NCI-H146 treated with DMSO at 0.1 percent for 48 hours (cell line): ENCODE measurements at regions not wholly inside any gene's neighbourhood (a gene's known extent, or its start where the extent isn't known, plus 50 kb on each side); places are given as distances from the start of the nearest gene placed in this dataset.

ENCODE experiments used
- DNase-seq: peaks from one replicate; lab custom pipeline; 2025; ENCODE audit not compliant: unreplicated experiment; lab: John Stamatoyannopoulos, UW

DNA sequence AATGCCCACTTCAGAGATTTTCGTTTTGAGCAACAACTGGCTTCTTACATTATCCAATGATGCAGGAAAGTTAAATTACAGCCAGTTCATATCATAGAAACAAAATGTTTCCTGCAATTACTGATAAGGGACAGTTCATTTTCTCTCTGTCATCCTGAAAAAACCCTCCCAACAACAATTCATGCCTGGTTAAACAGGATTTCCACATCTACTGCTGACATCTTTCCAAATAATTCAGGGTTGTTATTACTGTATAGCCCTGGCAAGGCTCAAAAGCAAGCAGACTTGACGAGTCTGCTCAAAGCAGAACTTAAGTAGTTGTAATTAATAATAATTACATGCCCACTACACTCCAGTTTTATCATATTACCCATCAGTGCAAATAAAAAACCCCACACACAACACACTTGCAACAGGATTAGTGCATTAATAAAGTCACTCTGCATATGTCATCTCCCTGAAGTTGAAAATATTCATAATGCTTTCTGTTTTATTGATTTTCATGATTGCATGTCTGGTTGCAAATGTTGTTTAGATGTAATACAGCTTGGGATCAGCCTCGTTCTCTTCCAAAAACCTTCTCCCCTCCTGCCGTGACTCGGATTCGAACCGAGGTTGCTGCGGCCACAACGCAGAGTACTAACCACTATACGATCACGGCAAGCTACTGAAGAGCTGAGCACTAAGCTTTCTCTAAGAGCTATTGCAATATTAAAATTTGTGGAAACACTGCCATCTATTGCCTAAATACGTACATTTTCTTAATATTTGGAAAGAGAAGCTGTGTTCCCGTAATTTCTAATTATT, 119.6 kb upstream of the NFIB start:
- peak; percentile 40 for DNase-seq

DNA sequence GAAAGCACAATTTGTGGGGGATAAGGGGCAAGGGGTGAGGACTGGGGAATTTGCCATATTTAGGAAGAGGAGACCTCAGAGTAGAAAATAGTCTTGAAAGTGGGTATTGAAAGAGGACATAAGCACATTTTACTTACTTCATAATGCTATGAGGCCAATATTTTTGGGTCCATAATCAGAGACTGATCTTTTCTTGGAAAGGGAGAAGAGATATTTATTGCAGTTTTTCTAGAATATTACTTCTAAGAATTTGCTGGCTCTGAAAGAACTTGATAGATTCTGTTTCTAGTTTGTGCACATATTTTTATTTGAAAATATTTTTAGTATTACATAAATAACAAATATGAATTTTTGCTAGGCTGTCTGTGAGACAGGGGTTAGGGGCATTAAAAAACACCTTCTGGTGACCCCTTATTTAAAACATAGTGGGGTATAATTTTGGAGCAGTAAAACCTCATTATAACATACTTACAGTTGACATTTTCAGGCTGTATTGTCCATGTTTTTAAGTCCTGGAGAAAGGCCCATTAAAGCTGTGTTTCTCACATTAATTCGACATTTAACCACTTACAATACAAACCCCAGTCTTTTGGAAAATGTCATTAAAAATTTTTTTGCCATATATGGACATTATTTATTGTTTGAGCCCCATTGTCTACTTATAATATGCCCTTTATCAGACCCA, 118.9 kb upstream of the NFIB start:
- no peak for DNase-seq

DNA sequence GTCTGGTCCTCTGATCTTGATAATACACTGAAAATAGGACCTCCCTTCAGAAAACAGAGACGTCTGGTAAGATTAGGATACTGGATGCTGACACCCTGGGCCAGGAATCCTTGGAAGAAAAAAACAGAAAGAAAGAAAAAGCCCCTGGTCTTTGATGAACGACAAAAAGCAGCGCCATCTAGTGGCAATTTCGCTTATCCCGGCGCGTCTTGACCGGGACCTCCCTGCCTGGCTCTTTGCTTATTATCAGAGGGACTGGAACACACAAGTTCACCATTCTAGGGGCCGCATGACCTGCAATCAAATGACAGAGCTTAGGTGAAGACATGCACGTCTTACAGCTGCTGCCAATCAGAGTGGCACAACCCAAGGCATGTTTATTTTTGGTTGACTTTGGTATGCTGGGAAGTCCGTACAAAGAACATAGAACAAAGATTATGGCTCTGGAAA, 114.9 kb upstream of the NFIB start:
- peak; percentile 56 for DNase-seq

DNA sequence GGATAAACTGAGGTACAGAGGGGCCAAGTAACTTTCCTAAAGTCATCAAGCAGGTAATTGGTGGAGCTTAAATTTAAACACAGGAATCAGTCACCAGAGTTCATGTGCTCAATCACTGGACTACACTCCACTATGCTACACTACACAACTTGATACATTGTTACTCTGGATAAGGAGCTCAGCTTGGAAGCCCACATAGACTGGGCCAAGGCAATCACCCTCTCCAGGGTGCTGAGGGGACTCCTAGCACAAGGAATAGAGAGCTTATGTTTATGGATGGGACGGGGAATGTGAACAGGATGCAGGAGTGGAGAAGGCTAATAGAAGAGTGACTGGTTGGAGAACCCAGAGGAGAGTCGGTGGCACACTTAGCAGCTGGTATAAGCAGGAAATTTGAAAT, 113.5 kb upstream of the NFIB start:
- no peak for DNase-seq

DNA sequence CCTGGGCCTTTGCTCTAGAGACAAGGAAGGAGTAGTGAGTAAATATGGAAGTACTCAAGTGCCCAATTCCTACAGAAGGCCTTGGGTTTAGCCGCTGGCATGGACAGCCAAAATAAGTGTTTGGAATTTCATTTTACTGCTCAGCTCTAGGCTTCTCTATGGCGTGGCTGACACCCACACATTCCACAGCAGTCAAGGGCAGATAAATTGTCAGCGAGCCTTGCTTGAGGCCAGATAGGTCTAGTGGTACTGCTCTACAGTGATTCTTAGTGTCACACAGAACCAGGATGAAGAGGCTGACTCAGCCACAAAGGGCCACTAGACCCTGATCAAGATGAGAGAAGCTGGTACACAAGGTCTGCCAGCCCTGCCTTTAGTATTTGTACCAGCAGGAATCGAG, 111.0 kb upstream of the NFIB start:
- DNase-seq = no peak

DNA sequence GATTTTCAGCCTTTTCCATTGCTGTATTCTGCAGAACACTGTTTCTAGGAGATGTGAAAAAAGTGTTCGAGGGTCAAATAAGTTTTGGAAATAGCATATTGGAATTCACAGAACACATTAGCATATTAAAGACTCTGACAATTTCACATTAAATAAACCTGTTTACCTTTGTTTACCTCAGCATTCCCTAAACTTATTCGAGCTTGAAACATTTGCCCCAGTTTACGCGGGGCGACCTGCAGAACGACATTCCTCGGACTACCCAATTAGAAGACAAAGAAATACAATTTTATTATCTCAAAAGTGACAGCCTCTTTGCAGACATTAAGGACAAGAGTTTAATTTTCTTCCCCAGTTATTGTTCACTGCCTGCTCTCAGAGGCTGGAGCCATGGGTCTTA, 110.3 kb upstream of the NFIB start:
- DNase-seq = no peak

DNA sequence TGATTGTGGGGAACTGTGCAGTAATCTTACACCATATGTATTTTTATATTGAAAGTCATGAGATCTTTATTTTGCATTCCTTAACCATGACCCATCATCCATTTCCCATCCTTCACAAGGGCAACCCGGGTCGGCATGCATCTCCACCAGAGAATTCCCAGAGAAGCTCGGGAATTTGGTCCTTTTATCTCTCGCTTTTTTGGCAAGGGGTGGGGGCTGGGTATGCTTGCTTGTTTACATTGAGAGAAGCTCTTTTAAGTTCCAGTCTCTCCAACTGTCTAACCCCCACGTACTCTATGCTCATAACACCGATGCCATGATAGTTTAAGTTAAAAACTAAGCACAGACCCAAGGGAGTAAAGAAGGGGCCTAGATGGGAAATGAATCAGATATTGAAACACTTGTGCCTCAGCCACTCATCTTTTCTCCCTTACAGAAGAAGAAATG, 109.9 kb upstream of the NFIB start:
- DNase-seq = no peak

DNA sequence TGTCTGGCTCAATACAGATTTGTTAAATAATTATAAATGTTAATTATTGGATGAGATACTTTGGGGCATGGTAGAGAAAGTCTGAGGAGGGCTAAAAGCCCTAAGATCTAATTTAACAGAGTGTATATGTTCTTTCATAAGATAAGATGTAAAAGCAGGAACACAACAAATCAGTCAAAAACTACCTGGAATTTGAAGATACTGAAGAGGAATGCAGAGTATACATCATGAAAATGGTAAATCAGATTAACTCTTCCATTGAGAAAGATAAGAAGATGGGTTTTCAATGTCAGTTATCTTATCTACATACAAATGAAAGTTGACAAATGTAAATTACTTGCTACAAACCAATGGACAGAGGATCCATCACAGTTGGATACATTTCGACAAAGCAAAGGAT, 107.3 kb upstream of the NFIB start:
- no peak for DNase-seq

DNA sequence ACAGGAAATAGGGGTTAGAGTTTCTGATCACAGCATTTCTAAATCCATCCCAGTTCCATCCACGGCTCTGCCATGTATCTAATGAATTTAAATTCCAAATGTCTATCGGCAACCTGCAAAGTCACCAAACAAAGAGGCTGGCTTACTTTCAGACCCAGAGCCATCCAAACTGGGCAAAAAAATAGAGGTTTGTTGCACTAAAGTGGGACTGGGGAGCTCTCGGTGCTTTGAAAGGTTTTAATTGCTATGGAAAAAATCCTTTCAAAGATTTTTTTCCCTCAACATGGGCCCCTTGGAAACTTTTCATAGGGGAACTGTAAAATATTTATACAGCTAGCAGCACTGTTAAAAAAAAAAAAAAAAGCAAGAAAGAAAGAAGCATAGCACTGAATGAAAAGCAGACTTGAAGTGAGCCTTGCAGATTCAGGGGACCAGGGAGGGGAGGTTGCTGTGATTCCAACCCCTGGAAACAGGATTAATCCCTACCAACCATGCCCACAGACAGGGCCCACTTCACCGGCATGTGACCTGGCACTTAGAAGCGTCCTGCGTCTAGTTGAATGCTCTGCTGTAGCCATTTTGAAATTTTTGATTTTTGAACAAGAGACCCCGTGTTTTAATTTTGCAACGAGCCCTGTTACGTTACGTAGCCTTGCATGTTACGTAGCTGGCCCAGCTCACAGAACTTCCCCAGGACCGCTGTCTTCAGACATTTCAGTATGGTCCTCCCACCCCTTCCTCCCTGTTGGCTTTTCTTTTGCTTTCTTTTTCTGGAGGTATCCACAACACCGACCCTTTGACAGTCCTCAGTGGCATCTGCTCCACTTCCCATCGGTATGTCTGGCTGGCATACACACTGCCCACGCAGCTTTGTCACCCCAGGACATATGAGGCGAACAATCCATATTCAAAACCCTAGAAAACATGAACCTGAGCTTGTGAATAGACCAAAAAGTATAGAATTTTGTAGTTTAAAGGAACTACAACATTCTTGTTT, 105.3 kb upstream of the NFIB start:
- DNase-seq = no peak

DNA sequence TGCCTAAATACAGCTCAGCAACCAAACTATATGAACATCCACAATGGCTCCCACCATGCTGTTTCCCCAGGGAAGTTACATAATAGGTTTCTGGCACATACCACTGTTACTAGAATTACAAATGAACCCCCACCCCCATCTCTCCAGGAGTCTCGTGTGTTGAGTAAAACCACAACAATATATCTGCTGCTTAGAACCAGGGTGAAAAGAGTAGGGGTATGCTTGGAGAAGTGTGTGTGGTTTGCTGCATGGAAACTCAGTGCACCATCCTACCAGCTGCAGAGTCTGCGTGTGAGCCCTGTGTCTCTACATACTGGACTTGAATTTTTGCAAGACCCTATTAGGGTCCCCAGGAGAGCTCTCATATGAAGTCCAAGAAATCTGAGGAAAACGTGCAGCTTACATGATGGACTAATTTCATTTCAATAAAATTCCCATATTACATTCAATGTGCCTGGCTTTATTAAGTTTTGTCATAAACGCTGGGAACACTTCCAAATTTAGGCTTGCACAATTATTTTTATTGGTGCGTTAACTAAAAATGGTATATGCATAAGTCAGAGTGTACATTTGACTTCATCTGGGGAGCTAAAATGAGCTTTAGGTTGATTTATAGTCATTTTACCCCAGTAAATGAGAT, 104.5 kb upstream of the NFIB start:
- no peak for DNase-seq

DNA sequence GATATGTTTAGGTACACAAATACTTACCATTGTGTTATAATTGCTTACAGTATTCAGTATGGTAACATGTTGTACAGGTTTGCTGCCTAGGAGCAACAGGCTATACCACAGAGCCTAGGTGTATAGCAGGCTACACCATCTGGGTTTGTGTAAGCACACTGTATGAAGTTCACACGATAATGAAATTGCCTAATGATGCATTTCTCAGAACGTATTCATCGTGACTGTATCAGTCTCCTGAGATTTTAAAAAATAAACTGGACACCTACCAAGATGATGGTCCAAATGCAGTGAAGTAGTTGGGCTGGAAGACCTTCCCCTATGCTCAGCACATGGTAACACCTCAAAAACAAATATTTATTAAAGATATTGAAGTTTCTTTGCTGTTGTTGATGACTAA, 103.3 kb upstream of the NFIB start:
- DNase-seq = no peak

DNA sequence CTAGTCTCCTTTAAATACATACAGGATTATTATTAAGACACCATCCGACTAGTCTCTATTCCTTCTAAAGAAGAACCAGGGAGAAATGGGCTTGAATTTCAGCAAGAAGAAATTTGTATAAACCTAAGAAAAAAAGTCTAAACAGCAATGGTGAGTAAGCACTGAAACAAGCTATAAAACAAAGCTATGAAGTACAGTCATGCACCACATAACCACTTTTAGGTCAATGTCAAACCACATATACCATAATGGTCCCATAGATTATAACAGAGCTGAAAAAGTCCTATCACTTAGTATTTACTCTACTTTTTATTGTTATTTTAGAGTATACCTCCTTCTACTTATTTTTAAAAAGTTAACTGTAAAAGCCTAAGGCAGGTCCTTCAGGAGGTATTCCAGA, 102.0 kb upstream of the NFIB start:
- DNase-seq = no peak

DNA sequence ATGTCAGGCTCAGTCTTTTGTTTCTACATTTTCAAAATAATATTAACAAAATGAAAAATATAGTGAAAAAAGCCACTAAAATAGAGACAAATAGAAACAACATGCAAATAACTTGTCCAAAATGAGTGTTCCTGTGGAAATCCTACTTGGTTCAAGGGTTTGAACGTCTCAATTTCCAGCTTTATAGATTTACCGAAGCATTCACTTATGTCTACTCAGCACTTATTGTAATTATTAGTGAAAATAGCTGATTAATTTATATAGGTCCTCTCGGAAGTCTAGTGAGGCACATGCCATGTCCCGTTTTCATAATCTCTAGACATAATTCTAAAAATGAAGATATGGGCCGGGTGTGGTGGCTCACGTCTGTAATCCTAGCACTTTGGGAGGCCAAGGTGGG, 99.9 kb upstream of the NFIB start:
- no peak for DNase-seq

DNA sequence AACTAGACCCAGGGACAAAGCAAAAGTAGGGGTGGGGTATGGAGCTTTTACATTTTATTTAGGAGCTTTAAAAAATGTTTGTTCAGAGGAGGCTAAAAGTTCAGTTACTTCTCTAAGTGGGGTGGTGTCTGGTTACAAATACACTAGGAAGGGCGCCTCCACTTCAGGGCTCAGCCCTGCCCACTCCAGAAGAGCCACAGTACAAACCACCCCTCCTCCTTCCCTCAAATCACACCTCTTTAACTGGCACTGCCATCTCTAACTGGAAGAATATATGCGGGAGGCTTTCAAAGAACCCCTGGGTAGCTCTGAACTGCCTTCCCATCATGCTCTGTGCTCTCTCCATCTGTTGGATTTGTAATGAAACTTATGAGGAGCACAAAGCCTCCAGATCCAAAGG, 98.8 kb upstream of the NFIB start:
- no peak for DNase-seq

DNA sequence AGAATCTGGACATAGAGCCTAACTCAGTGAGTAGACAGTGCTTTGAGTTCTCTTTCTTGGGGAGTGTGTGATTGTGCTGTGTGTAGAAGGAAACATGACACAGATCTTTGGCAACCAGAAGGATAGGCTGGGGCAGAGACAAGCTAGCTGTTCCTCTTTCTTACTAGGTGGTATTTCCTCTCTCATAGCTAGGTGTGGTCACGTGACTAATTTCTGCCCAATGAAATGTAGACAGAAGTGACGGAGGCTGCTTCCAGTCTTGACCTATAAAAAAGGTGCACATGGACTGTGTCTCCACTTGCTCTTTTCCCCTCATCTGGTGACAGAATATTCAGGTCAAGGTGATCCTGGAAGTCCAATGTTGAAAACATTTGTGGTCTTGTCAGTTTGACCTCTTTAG, 92.5 kb upstream of the NFIB start:
- no peak for DNase-seq

DNA sequence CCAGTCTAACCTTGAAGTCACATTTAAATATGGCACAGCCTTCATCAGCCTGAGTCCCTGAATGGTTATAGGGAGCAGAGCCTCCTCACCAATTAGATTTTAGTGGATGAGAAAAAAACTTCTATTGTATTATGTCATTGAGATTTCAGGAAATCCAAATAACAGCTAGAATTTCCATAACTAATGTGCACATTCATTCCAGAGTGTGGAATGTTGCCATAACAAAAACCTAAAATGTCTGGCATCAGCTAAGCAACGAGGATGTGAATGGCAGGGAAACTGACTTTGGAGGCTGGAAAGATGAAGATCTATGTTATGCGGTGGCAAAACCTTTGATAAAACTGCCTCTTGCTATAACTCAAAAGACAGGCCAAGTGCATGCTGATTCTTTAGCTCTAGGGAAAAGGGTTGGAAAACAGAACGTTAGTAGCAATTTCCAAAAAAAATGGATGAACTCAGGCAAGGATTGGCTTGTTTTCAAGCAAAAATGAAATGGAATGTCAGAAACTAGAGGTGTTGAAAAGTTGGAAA, 91.3 kb upstream of the NFIB start:
- DNase-seq = no peak

DNA sequence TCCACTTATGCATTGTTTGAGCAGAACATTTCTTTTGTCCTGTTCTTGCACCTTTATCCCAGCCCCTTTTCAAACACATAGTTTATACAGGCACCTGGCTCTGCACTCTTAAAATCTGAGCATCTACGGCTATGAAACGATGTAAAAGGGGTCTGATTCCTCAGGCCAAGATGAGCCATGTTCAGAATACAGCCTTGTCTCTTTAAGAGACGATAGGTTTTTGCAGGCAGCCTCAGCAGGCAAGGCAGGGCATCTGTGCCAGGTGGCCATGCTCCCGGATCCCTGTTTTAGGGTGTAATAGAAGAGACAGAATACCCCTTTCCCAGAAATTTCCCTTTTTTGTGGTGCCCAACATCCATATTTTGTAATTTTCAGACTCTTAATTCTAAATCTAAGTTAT, 89.1 kb upstream of the NFIB start:
- no peak for DNase-seq

DNA sequence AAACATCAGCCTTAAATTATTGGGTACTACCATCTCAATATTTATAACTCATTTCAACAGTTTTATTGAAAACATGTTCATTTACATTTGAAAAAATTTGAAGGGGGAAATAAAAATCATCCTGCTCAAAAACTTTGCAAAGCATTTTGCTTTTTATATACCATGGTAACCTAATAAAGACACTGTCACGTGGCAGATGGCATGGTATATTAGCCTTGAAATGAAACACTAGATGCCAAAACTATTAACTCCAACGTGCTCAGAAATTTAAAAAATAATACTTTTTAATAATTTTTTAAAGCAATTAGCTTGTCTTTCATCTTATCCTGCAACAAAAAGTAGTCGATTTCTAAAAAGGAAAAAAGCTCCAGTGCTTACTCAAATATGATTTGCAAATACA, 88.6 kb upstream of the NFIB start:
- DNase-seq = no peak

DNA sequence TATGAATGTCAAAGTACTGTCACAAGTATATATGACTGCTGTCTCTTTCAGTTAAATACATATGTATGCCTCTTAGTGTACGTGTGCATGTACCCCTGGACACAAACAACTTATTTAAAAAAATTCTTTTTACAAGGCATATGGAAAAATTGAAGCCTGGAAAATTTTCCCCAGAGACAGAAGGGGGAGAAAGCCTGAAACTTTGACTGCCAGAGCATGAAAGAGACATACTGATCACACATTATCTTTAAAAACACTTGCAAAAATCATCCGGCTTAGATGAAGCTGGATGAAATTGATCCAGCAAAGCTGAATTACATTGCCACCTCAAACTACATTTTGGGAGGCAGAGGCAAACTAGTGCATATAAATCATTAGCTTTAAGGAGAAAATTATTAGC, 88.0 kb upstream of the NFIB start:
- DNase-seq = no peak

DNA sequence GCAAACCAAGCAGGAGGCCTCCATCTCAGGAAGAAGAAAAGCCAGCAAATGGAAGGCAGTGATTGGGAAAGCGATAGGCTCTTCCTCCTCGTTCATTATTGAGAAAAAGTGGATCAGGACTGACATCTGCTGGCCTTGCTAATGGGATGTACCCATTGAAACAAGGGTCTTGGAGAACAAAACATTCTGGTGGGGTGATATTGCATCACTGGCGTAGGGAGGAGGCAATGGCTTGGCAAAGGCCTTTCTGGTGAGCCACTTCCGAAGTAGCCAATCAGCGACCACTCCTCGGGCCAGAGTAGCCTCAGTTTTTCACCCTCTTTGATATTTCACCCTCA, 86.7 kb upstream of the NFIB start:
- peak; percentile 85 for DNase-seq
